Suprapubic skin (tissue), 4 donors: ENCODE measurements at regions not wholly inside any gene's neighbourhood (a gene's known extent, or its start where the extent isn't known, plus 50 kb on each side); places are given as distances from the start of the nearest gene placed in this dataset.

ENCODE experiments used
- DNase-seq, 2 donors: peaks; one replicate each; pipeline ENCODE4 v3.0.0-alpha.2; 2019; ENCODE audit warnings: low spot score in 2 of 2
- H3K27ac ChIP-seq: fragments of 200-600 bp; sonication (generic); one replicate; pipeline ENCODE4 v1.5.1; 2019
- H3K27me3 ChIP-seq: fragments of 200-600 bp; sonication (generic); one replicate; pipeline ENCODE4 v1.5.1; 2019
- H3K36me3 ChIP-seq: fragments of 200-600 bp; sonication (generic); one replicate; pipeline ENCODE4 v1.5.1; 2019
- H3K4me1 ChIP-seq: fragments of 200-600 bp; sonication (generic); one replicate; pipeline ENCODE4 v1.5.1; 2019
- H3K4me3 ChIP-seq: fragments of 200-600 bp; sonication (generic); one replicate; pipeline ENCODE4 v1.5.1; 2019; ENCODE audit warnings: mild to moderate bottlenecking
- H3K9me3 ChIP-seq: fragments of 200-600 bp; sonication (generic); one replicate; pipeline ENCODE4 v1.5.1; 2019
- EP300 ChIP-seq: sonication (generic); formaldehyde crosslinking; IDR thresholded peaks from one replicate; pipeline ENCODE4 v1.6.1; 2017; ENCODE audit warnings: antibody characterized with exemption
- POLR2A ChIP-seq, 2 donors: fragments of 450-650 bp; IDR thresholded peaks; one replicate each; pipeline ENCODE4 v1.6.1; 2017; ENCODE audit warnings: antibody characterized with exemption in 2 of 2, mild to moderate bottlenecking in 2 of 2, moderate library complexity in 2 of 2
- POLR2AphosphoS5 ChIP-seq, 3 donors: sonication (generic); formaldehyde crosslinking; IDR thresholded peaks; one replicate each; pipeline ENCODE4 v1.6.1; 2017; ENCODE audit warnings: antibody characterized with exemption in 3 of 3
- WGBS: methylation state at CpG from one replicate; pipeline ENCODE4 v1.1.5; 2018; 5-methylcytosine and 5-hydroxymethylcytosine counted together
- TF ChIP-seq, protein P1 (sequence below), 2 donors: fragments of 200-600 bp in 1 of 2; fragments of 450-650 bp in 1 of 2; sonication (generic) in 1 of 2; IDR thresholded peaks; one replicate each; pipeline ENCODE4 v1.5.1; 2016 to 2019; ENCODE audit warnings: antibody characterized with exemption in 2 of 2, mild to moderate bottlenecking in 1 of 2, moderate library complexity in 1 of 2

DNA sequence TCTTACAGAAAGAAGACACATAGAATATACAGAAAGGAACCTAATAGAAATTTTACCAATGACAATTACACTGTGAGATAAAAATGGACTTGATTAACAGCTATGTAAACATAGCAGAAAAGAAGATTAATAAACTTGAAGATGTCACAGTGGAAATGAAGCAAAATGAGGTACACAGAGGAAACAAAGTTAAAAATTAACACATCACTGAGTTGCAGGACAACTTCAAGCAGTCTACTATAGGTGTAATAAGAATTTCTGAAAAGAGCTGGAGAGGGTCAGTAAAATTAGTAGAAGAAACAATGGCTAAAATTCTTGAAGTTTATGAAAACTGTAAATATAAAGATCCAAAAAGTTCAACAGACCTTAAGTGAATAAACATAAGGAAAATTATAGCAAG, 738.7 kb downstream of the C12orf50 start:
- DNase-seq: no peak
- Histone ChIP-seq H3K27ac (no peak overlapping the region), H3K9me3 (peaks cover 3% of the 10 kb centered on the region), H3K27me3 (no peaks in the 10 kb centered on the region), H3K4me1 (no peaks in the 10 kb centered on the region), H3K36me3 (no peaks in the 10 kb centered on the region), H3K4me3 (no peak overlapping the region)
- TF ChIP-seq, protein P1, sequence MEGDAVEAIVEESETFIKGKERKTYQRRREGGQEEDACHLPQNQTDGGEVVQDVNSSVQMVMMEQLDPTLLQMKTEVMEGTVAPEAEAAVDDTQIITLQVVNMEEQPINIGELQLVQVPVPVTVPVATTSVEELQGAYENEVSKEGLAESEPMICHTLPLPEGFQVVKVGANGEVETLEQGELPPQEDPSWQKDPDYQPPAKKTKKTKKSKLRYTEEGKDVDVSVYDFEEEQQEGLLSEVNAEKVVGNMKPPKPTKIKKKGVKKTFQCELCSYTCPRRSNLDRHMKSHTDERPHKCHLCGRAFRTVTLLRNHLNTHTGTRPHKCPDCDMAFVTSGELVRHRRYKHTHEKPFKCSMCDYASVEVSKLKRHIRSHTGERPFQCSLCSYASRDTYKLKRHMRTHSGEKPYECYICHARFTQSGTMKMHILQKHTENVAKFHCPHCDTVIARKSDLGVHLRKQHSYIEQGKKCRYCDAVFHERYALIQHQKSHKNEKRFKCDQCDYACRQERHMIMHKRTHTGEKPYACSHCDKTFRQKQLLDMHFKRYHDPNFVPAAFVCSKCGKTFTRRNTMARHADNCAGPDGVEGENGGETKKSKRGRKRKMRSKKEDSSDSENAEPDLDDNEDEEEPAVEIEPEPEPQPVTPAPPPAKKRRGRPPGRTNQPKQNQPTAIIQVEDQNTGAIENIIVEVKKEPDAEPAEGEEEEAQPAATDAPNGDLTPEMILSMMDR (IDR thresholded peaks at IDR 0.05): no peak
- TF ChIP-seq POLR2AphosphoS5 (IDR thresholded peaks at IDR 0.05) (no peak), EP300 (no peak), POLR2A (IDR thresholded peaks at IDR 0.05) (no peak)

DNA sequence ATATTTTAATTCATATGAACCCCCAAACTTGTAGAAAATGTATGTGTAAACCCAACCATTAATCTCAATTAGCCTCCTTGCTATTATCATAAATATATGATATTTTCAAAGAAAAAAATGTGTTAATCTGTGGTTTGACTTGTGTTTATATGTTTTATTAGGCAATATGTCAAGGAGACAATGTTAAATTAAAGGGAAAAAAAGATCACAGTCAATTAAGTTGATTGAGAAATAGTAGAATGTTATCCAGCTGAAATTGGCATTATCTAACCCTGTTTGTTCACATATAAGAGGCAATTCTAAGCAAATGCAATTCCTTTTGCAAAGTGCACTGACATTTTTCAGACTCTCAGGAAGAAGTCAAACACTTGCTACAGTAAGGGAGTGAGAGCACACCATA, 745.3 kb downstream of the C12orf50 start:
- no peaks in the 10 kb centered on the region for H3K9me3 ChIP-seq
- no peak for DNase-seq
- no peak overlapping the region for H3K4me3 ChIP-seq
- H3K36me3 ChIP-seq: no peaks in the 10 kb centered on the region
- H3K27me3 ChIP-seq: no peaks in the 10 kb centered on the region
- no peaks in the 10 kb centered on the region for H3K4me1 ChIP-seq
- H3K27ac ChIP-seq: no peak overlapping the region
- TF ChIP-seq POLR2A (IDR thresholded peaks at IDR 0.05) (no peak), POLR2AphosphoS5 (IDR thresholded peaks at IDR 0.05) (no peak), EP300 (no peak)
- TF ChIP-seq, protein P1 (IDR thresholded peaks at IDR 0.05): no peak

DNA sequence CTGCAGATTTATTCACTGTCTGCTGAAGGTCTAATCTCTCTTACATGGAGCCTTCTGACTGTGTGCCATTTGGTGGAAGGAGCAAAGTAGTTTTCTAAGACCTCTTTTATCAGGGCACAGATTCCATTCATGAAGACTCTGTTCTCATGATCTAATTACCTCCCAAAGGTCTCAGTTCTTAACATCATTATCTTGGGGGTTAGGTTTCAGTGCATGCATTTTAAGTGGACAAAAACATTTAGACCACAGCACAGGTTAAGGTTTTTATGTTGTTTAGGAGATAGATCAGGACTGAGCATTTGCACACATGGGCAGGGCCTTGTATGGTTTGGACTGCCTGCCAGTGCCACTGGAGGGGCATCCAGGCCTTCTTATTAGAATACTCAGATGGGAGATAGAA, 746.1 kb downstream of the C12orf50 start:
- no peak for DNase-seq
- no peaks in the 10 kb centered on the region for H3K4me1 ChIP-seq
- no peaks in the 10 kb centered on the region for H3K36me3 ChIP-seq
- TF ChIP-seq EP300 (no peak), POLR2A (IDR thresholded peaks at IDR 0.05) (no peak), POLR2AphosphoS5 (IDR thresholded peaks at IDR 0.05) (no peak)
- TF ChIP-seq, protein P1 (IDR thresholded peaks at IDR 0.05): no peak
- H3K27ac ChIP-seq: no peak overlapping the region
- no peaks in the 10 kb centered on the region for H3K9me3 ChIP-seq
- no peak overlapping the region for H3K4me3 ChIP-seq
- H3K27me3 ChIP-seq: no peaks in the 10 kb centered on the region

DNA sequence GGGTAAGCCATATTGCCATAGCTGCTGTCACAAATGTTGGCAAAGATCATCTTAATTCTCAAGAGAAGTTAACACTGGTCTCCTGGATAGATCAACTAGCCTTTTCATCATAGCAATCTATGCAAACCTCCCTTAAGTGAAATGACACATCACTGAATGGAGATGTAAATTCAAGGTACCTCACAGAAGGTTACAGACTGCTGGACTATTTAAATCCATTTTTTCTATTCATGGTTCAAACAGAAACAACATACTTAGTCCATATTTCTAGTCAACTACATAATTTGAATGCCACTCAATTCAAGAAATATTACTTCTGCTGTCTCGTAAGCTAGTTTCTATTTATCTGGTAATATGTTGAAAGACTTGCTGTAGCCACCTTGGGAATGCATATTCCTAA, 748.3 kb downstream of the C12orf50 start:
- Histone ChIP-seq H3K4me3 (no peak overlapping the region), H3K4me1 (no peaks in the 10 kb centered on the region)
- 91% methylated on average over 1 of the region's 1 CpG for WGBS

DNA sequence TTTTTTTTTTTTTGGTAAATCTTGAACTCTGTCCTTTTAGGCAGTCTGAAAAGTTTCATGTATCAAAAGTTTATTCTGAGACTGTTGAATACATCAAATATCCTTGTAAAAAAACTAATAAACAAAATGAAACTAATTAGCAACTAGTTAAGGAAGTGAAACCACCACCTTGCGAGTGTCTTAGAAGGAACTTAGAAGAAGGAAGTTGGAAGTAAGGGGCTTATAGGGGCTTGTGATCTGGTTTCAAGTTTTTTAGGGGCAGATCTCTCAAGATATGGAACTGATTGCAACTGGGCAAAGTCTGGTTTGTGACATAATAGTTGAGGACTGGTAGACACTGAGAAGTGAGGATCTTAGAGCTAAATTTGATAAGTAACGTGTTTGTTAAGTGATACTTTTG, 748.8 kb downstream of the C12orf50 start:
- TF ChIP-seq, protein P1 (IDR thresholded peaks at IDR 0.05): no peak
- TF ChIP-seq POLR2A (IDR thresholded peaks at IDR 0.05) (no peak), POLR2AphosphoS5 (IDR thresholded peaks at IDR 0.05) (no peak), EP300 (no peak)

More for the DNA sequence above, 748.3 kb downstream of the C12orf50 start:
- TF ChIP-seq, protein P1 (IDR thresholded peaks at IDR 0.05): no peak
- TF ChIP-seq EP300: no peak
- TF ChIP-seq POLR2AphosphoS5 (IDR thresholded peaks at IDR 0.05): no peak
- no peak for TF ChIP-seq POLR2A (IDR thresholded peaks at IDR 0.05)
- H3K27ac ChIP-seq: no peak overlapping the region
- no peaks in the 10 kb centered on the region for H3K36me3 ChIP-seq
- H3K27me3 ChIP-seq: no peaks in the 10 kb centered on the region
- H3K9me3 ChIP-seq: no peaks in the 10 kb centered on the region
- no peak for DNase-seq

More for the DNA sequence above, 748.8 kb downstream of the C12orf50 start:
- Histone ChIP-seq H3K9me3 (no peaks in the 10 kb centered on the region), H3K4me3 (no peak overlapping the region), H3K27me3 (no peaks in the 10 kb centered on the region), H3K4me1 (no peaks in the 10 kb centered on the region), H3K36me3 (no peaks in the 10 kb centered on the region), H3K27ac (no peak overlapping the region)
- DNase-seq: no peak
- WGBS: 72% methylated on average over 2 of the region's 2 CpGs
